ENCODE measurements at regions not wholly inside any gene's neighbourhood (a gene's known extent, or its start where the extent isn't known, plus 50 kb on each side); places are given as distances from the start of the nearest gene placed in this dataset.
A peak's percentile ranks its signal among the peaks of the same experiment; 100 is the strongest.

DNA sequence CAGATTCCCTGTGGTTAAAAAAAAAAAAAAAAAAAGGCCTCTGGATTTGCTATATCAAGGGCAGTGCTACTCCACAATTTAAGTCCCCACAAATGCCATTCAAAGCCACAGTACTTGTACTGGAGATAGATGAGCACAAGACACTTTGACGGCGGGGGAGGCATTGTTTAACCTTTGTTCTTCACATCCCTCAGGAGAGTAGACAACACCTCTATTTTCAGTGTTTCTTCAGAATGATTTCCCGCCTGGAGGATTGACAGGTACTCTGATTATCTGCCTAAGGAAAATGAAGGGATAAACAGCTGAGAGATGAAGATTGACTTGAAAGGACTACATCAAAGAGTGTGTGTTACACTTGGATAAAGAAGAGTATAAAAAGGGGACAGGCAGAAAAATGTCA is 58.7 kb downstream of the OTOL1 start:
- DNase-seq = no peak

DNA sequence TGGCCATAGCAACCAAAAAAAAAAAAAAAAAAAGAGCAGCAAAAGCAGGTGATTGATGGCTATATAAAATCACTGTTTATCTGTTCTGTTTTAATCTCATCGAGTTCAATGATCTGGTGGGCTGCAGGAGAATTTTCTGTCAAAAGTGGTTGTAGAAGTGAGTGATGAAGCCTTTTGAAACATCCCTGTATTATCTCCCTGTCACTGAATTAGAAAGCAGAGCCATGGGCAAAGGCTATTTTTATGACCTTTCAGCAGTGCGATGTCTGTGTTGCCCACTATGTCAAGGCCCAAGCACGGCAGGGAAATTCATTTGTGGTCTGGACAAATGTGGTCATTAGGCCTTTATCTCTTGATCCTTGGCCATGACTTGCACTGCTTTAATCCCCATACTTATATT is 59.9 kb downstream of the OTOL1 start:
- DNase-seq = no peak

- DNase-seq = no peak
These were observed 60.3 kb downstream of the OTOL1 start for GRCh38 chr3:161556941-161557340.

GRCh38 chr3:161557445-161558150 is 61.0 kb downstream of the OTOL1 start:
- DNase-seq = no peak

- no peak for DNase-seq
These were observed 61.6 kb downstream of the OTOL1 start for GRCh38 chr3:161558236-161558635.

GRCh38 chr3:161559177-161559998 is 62.8 kb downstream of the OTOL1 start:
- DNase-seq = peak; percentile 34

- peak; percentile 4 for DNase-seq
These were observed 63.5 kb downstream of the OTOL1 start for GRCh38 chr3:161560008-161560637.

GRCh38 chr3:161567577-161568361 is 71.2 kb downstream of the OTOL1 start:
- no peak for DNase-seq

GRCh38 chr3:161568671-161569070 is 72.1 kb downstream of the OTOL1 start:
- DNase-seq = no peak

DNA sequence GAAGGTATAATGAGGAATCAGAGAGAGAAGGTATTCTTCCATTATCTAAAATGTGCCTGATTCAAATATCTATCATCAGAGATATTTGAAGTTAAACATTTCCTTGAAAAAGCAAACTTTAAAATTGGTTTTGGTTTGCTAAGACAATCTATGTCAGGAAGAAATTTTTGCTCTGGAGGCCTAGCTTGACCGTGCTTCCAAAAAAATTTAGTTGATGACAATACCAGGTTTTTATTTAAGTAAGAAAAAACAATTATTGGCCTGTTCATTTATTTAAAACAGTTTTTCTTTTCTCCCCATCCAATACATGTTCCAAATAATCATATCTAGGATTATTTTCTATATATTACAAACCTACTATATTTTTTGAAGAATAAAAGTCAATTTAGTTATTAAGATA is 75.3 kb downstream of the OTOL1 start:
- no peak for DNase-seq

DNA sequence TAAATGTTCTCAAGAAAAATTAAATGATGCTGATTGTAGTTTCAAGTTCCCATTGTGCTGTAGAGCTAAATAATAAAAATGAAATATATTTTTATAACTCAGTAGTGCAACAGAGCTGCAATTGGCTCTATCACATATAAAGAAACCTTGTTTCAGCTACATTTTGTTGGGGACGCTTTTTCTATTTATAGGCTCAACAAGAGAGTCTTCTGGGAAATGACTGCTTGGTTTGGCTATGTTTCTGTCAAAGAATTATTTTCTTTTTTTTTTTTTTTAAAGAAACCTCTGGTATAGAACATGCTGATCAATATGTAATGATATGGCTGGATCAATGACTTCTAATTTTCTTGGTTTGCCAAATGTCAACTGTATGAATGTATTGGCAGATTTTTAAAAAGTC is 76.5 kb downstream of the OTOL1 start:
- no peak for DNase-seq

- DNase-seq = no peak
These were observed 79.3 kb downstream of the OTOL1 start for GRCh38 chr3:161575901-161576300.

DNA sequence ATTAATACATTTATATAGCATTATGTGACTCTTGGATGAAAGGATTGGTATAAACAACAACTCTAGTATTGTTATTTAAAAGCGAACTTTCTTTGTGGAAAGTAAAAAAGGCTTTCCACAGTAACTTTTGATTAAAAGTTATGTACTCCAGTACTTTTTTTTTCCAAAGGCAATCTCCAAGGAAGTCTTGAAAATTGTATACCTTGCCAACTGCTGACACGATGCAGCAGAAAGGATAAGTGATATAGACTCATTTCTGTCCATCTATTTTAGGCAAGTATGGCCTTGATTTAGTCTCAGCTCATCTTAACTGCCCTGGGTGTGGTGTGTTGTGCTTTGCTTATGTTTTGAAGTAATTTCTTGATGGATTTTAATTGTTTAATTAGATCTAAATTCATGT is 79.7 kb downstream of the OTOL1 start:
- no peak for DNase-seq

GRCh38 chr3:161576714-161577510 is 80.3 kb downstream of the OTOL1 start:
- no peak for DNase-seq

DNA sequence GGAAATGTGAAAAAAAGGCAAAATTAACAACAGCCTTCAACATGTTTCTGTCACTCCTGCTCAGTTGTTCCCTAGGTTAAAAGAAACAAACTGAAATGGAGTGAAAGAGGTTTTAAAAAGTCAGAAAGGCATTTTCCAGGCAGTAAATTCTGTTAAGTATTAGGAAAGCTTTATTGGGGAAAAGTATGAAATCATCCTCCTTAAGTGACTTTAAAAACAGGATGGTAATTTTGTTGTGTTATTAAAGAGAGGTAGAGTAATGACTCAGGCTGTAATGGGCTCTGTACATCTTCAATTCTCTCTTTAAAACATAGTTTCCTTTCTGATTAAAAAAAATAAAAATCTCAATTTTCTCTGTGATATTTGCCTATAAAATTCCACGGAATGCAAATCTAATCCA is 81.1 kb downstream of the OTOL1 start:
- DNase-seq = no peak

DNA sequence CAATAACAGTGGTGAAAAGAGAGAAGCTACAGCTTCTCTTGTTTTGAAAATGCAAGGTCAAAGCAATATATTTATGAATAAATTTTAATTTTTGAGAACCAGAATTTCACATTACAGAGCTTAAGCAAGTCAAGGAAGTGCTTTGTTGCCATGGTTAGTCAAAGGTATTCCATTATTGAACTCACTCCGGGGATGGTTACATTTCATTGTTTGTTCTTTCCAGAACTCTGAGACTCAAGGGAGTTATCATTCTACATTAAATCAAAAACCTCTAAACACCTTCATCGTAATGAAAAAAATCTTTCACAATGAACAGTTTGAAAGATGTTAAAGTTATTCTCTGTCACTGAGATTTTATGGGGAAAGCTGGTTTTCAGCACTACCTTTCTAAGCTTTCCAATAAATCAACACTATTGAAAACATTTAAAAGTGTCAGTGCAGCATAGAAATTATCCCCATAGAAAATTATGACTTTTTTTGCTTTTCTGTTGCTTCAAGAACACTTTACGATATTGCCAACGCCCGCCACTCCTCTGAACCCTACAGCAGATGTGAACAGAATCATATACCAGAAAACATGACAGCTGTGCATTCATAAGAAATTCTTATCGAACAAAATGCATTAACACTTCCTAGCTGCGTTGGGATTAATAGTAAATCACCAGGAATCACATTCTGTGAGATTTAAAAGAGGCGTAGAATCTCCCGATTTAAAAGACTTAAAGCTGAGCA is 83.0 kb downstream of the OTOL1 start:
- DNase-seq = no peak

DNA sequence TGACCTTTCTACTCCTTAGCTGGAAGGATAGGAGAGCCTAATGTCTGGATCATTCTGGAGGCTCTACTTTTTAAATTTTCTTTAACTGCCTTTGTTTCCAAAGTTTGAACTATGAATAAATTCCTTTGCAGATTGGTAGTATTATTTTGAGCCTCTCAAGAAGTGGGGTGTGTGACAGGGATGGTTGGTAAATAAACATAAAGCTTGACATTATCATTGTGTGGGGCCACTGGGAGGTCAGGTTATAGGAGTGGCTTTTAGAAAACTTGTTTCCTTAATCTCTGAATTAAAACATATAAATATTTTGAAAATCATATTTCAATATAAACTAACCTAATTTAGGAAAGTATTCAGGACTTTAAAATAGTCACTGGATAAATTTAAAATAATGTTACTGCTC is 89.3 kb downstream of the OTOL1 start:
- no peak for DNase-seq

DNA sequence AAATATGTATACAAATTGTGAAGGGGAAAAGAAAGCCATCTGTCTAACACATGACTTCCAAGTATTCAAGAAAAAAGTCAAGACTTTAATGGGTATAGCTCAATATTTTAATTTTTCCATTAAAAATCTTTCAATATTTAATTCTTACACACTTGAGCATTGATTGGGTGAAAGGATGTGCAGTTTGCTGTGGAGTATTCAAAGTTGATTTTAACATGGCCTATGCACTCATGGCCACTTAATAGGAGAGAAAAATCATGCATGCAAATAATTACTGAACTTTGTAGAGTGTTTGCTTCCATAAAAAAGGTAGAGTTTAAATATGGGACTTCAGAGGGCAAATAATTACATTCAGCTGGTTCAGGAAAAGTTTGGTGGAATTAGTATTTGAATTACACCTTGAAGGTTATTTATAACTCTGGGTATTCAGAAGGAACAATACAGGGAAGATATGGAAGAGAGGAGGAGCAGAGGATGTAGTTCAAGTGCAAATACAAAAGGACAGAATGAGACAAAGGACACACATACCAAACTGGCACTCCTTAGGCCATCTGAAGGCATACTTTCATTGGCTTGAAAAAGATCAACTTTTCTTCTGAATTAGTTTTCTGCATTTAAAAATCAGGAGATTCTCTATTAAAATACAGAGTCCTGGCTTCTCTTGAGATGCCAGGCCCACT is 90.1 kb downstream of the OTOL1 start:
- no peak for DNase-seq

DNA sequence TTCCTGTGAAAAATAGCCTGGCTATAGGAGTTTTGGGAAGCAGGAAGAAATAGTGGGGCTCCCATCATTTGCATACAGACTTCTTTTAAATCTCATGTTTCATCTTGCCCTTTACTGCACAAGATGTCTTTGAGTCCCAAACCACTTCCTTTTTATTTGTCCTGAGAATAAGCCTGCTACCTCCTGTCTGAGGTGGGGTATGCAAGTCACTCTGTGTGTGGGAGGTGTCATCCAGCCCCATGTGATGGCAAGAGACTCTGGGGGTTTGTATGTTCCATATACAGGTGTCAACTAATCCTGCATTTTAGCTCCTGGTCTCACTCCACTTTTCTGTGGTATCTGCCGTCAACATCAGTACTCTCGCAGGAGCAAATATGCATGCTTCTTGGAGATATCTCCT is 102.0 kb downstream of the OTOL1 start:
- DNase-seq = no peak

DNA sequence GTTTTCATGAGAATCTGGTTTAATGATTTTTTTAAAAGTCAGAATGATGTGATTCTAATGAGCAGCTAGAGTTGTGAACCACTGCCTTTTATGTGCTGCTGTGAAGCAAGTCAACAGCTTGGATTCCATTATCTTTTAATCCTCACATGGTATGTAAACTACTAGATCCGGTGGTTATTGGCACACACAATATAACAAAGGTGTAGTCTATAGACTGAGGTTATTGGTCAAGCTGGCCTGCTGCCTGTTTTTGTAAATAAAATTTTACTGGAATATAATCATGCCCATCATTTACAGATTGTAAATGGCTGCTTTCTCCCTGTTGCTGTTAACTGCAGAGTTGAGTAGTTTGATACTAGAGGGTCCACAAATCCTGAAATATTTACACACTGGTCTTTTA is 103.1 kb downstream of the OTOL1 start:
- no peak for DNase-seq

DNA sequence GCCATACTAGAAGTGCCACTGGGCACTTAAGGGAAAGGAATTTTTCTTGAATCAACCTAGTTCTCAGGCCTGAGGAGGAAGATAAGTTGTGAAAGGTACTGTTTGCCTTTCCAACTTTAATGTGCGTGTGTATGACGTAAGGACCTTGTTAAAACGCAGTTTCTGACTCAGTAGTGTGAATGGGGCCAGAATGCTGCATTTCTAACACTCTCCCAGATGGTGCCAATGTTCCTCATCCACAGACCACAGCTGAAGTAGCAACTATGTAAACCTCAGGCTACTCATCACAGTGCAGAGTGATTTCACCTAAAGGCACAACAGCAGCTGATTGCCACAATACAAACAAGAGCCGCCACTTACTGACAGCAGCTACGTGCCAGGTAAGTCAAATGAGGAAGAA is 103.6 kb downstream of the OTOL1 start:
- no peak for DNase-seq
